ENCODE measurements at regions not wholly inside any gene's neighbourhood (a gene's known extent, or its start where the extent isn't known, plus 50 kb on each side); places are given as distances from the start of the nearest gene placed in this dataset.

DNA sequence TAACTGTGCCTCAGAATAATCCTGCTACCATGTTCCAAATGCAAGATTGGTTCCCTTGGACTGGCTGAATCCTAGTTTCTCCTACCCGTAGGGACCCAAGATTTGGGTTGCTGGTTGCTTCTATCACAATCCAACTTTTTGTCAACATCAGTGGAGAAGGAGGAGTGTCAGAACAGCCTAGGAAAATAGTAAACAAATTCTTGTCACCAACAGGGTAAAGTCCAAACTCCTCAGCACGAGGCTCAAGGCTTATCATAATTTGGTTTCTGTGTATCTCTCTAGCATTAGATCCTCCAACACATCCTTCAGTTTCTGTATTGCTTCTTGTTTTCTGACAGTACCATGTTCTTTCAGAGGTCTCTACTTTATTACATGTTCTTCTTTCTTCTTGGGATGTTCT is 370.2 kb upstream of the DAB1 start:
- TF ChIP-seq, protein P1, sequence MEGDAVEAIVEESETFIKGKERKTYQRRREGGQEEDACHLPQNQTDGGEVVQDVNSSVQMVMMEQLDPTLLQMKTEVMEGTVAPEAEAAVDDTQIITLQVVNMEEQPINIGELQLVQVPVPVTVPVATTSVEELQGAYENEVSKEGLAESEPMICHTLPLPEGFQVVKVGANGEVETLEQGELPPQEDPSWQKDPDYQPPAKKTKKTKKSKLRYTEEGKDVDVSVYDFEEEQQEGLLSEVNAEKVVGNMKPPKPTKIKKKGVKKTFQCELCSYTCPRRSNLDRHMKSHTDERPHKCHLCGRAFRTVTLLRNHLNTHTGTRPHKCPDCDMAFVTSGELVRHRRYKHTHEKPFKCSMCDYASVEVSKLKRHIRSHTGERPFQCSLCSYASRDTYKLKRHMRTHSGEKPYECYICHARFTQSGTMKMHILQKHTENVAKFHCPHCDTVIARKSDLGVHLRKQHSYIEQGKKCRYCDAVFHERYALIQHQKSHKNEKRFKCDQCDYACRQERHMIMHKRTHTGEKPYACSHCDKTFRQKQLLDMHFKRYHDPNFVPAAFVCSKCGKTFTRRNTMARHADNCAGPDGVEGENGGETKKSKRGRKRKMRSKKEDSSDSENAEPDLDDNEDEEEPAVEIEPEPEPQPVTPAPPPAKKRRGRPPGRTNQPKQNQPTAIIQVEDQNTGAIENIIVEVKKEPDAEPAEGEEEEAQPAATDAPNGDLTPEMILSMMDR (conservative IDR thresholded peaks at IDR 0.05 in 1 of 2, IDR thresholded peaks at IDR 0.05 in 1 of 2; ENCODE audit: extremely low read depth in 1 of 2, insufficient read depth in 1 of 2, low read depth in 1 of 2, low read length in 2 of 2), result no peak
- TF ChIP-seq EZH2 (IDR thresholded peaks at IDR 0.05; ENCODE audit: borderline replicate concordance, low read length), result no peak

Measured in mammary epithelial cell (primary cell).